ENCODE measurements at regions not wholly inside any gene's neighbourhood (a gene's known extent, or its start where the extent isn't known, plus 50 kb on each side); places are given as distances from the start of the nearest gene placed in this dataset.

GRCh38 chr7:22666732-22667131 lies 60.3 kb upstream of the IL6 start:
- Mint-ChIP-seq H3K9me3 (no peaks in the 10 kb centered on the region), H3K4me3 (no peak overlapping the region), H3K27ac (no peak overlapping the region), H3K36me3 (no peaks in the 10 kb centered on the region), H3K4me1 (peaks cover 9% of the 10 kb centered on the region), H3K27me3 (ENCODE audit: low read depth) (no peaks in the 10 kb centered on the region)
- DNase-seq (ENCODE audit: low spot score in 2 of 2, unreplicated experiment in 2 of 2), result no peak
- no peak for TF ChIP-seq CTCF (IDR thresholded peaks at IDR 0.05; ENCODE audit: unreplicated experiment)

- no peak for DNase-seq (ENCODE audit: low spot score in 2 of 2, unreplicated experiment in 2 of 2)
- H3K27ac Mint-ChIP-seq, result no peak overlapping the region
Observed at GRCh38 chr7:22665923-22666322, 61.1 kb upstream of the IL6 start.

GRCh38 chr7:22664988-22665798 lies 61.8 kb upstream of the IL6 start:
- Mint-ChIP-seq H3K4me3 (no peak overlapping the region), H3K27ac (no peak overlapping the region), H3K27me3 (ENCODE audit: low read depth) (no peaks in the 10 kb centered on the region), H3K4me1 (peaks cover 4% of the 10 kb centered on the region), H3K9me3 (no peaks in the 10 kb centered on the region), H3K36me3 (no peaks in the 10 kb centered on the region)
- DNase-seq (ENCODE audit: low spot score in 2 of 2, unreplicated experiment in 2 of 2), result no peak
- no peak for TF ChIP-seq CTCF (IDR thresholded peaks at IDR 0.05; ENCODE audit: unreplicated experiment)

More at GRCh38 chr7:22665923-22666322, 61.1 kb upstream of the IL6 start:
- H3K9me3 Mint-ChIP-seq, result no peaks in the 10 kb centered on the region
- H3K4me1 Mint-ChIP-seq, result peaks cover 4% of the 10 kb centered on the region
- no peaks in the 10 kb centered on the region for H3K36me3 Mint-ChIP-seq
- no peaks in the 10 kb centered on the region for H3K27me3 Mint-ChIP-seq (ENCODE audit: low read depth)
- H3K4me3 Mint-ChIP-seq, result no peak overlapping the region
- no peak for TF ChIP-seq CTCF (IDR thresholded peaks at IDR 0.05; ENCODE audit: unreplicated experiment)

- TF ChIP-seq CTCF (IDR thresholded peaks at IDR 0.05; ENCODE audit: unreplicated experiment), result no peak
- no peaks in the 10 kb centered on the region for H3K27me3 Mint-ChIP-seq (ENCODE audit: low read depth)
- DNase-seq (ENCODE audit: low spot score in 2 of 2, unreplicated experiment in 2 of 2), result no peak
- H3K36me3 Mint-ChIP-seq, result no peaks in the 10 kb centered on the region
- H3K9me3 Mint-ChIP-seq, result no peaks in the 10 kb centered on the region
- H3K4me1 Mint-ChIP-seq, result peaks cover 3% of the 10 kb centered on the region
- H3K4me3 Mint-ChIP-seq, result no peak overlapping the region
- H3K27ac Mint-ChIP-seq, result no peak overlapping the region
Observed at GRCh38 chr7:22663721-22664120, 63.3 kb upstream of the IL6 start.

- Mint-ChIP-seq H3K36me3 (no peaks in the 10 kb centered on the region), H3K27me3 (ENCODE audit: low read depth) (no peaks in the 10 kb centered on the region), H3K9me3 (no peaks in the 10 kb centered on the region), H3K4me3 (no peak overlapping the region), H3K27ac (no peak overlapping the region), H3K4me1 (peaks cover 2% of the 10 kb centered on the region)
- TF ChIP-seq CTCF (IDR thresholded peaks at IDR 0.05; ENCODE audit: unreplicated experiment), result no peak
- DNase-seq (ENCODE audit: low spot score in 2 of 2, unreplicated experiment in 2 of 2), result no peak
Observed at GRCh38 chr7:22663357-22663718, 63.7 kb upstream of the IL6 start.
